ENCODE measurements at regions not wholly inside any gene's neighbourhood (a gene's known extent, or its start where the extent isn't known, plus 50 kb on each side); places are given as distances from the start of the nearest gene placed in this dataset.

GRCh38 chr12:88339966-88340365 is 197.9 kb downstream of the TMTC3 start:
- TF ChIP-seq CTCF (IDR thresholded peaks at IDR 0.05) (no peak), POLR2A (IDR thresholded peaks at IDR 0.05) (no peak), EP300 (IDR thresholded peaks at IDR 0.05) (no peak), POLR2AphosphoS5 (IDR thresholded peaks at IDR 0.05) (no peak)
